Muscle layer of colon (tissue), 2 donors: ENCODE measurements at regions not wholly inside any gene's neighbourhood (a gene's known extent, or its start where the extent isn't known, plus 50 kb on each side); places are given as distances from the start of the nearest gene placed in this dataset.
"Not testable (repeated sequence)": the region's sequence is repeated elsewhere in the genome, so short reads cannot be mapped to it uniquely, and the experiment has no call there.

Experiments
- H3K27ac ChIP-seq: one replicate; pipeline ENCODE4 v1.7.0; 2013; ENCODE audit warnings: low read depth, mild to moderate bottlenecking, low read length, moderate library complexity
- H3K27me3 ChIP-seq, 2 donors: one replicate each; pipeline ENCODE4 v1.7.0; 2013; ENCODE audit warnings: low read length in 2 of 2, mild to moderate bottlenecking in 2 of 2; ENCODE audit not compliant: insufficient read depth in 2 of 2, control insufficient read depth in 1 of 2
- H3K36me3 ChIP-seq: one replicate; pipeline ENCODE4 v1.7.0; 2013; ENCODE audit warnings: mild to moderate bottlenecking, low read length; ENCODE audit not compliant: insufficient read depth
- H3K4me1 ChIP-seq: one replicate; pipeline ENCODE4 v1.7.0; 2013; ENCODE audit warnings: mild to moderate bottlenecking, low read length; ENCODE audit not compliant: insufficient read depth
- H3K4me3 ChIP-seq, 2 donors: one replicate each; pipeline ENCODE4 v1.7.0; 2013; ENCODE audit warnings: low read length in 2 of 2, low read depth in 1 of 2, mild to moderate bottlenecking in 1 of 2, moderate library complexity in 1 of 2
- H3K9ac ChIP-seq: one replicate; pipeline ENCODE4 v1.7.0; 2013; ENCODE audit warnings: low read length
- H3K9me3 ChIP-seq: one replicate; pipeline ENCODE4 v1.7.0; 2013; ENCODE audit warnings: mild to moderate bottlenecking, low read length
- donor health status: abdominal sarcoma.
- donor health status: Adenocarcinoma of cecum.

DNA sequence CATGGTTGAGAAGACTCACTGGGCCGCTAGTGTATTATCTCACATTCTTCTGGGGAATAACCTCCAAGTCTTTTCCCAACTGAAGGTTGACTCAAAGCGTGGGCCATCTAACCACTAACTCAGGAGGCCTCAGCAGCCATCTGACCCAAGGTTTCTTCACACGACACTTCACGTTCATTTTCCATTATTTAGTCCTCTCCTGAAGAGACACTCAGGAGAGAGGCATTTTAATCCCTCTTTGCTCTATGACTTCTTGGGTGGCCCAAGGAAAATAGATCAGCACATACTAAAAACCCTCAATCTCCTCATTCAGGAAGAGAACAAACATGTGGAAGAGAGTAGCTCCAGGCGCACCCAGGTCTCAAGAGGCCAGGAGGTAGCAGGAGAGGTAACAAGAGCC, 252.8 kb upstream of the FOXF1 start:
- Histone ChIP-seq H3K9ac (no peak overlapping the region), H3K4me1 (no peaks in the 10 kb centered on the region), H3K36me3 (no peaks in the 10 kb centered on the region), H3K27ac (no peak overlapping the region), H3K4me3 (no peak overlapping the region), H3K9me3 (no peaks in the 10 kb centered on the region), H3K27me3 (no peaks in the 10 kb centered on the region)

DNA sequence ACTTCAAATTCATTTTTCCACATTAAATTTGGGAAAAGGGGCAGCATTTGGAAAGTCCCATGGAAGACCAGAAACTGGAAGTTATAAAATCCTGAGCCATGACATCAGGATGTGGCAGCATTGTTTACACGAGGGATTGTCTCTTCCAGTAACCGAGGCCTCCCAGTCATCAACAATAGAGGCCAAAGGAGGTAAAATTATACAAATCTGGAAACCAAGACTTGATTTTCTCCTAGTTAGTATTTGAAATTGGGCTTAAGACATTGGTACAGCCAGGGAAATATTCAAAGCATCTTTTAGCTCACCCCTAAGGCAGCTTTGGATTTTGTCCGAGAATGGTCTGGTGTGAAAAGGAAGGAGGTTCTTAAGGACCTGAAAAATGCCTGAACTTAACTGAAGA, 251.6 kb upstream of the FOXF1 start:
- no peaks in the 10 kb centered on the region for H3K36me3 ChIP-seq
- peak overlapping the region; percentile 10 for H3K27ac ChIP-seq
- H3K4me3 ChIP-seq: no peak overlapping the region
- no peaks in the 10 kb centered on the region for H3K27me3 ChIP-seq
- no peaks in the 10 kb centered on the region for H3K9me3 ChIP-seq
- no peaks in the 10 kb centered on the region for H3K4me1 ChIP-seq
- no peak overlapping the region for H3K9ac ChIP-seq

DNA sequence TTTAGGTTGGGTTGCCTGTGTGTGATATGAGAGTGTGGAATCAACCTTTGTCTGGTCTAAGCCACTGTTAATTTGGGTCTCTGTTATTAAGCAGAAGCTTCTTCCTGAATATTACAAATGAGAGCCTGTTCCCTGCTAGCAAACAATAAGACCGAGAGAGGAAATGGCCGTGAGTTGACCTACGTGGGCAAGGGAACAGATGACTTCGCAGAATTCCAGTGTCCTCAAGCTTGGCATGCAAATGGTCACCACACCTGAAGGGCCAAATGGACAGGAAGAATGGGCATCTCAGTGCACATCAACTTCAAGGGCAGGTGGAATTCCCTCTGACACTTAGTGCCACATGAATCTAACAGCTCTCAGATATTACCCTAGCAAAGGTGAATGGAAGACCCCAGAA, 250.8 kb upstream of the FOXF1 start:
- H3K9me3 ChIP-seq: no peaks in the 10 kb centered on the region
- H3K27ac ChIP-seq: peak overlapping the region; percentile 10
- no peak overlapping the region for H3K4me3 ChIP-seq
- no peaks in the 10 kb centered on the region for H3K36me3 ChIP-seq
- H3K9ac ChIP-seq: no peak overlapping the region
- H3K27me3 ChIP-seq: no peaks in the 10 kb centered on the region
- H3K4me1 ChIP-seq: no peaks in the 10 kb centered on the region

DNA sequence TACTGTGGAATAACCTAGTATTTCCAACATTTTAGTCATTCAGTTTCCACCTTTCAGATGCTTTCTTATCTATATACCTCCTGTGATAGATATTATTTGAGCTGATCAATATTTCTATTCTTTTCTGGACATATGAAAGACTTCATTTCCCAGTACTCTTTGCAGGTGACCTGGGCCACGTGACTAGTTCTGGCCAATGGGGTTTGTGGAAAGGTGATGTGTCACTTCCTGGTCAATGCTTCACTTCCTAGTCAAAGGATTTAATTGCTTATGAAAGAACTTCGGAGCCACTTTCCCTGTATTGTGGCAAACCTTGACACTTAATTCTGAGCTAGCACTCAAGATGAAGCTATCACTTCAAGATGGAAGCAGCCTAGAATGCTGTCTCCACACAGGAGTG, 248.9 kb upstream of the FOXF1 start:
- Histone ChIP-seq H3K27ac (no peak overlapping the region), H3K4me1 (no peaks in the 10 kb centered on the region), H3K27me3 (no peaks in the 10 kb centered on the region), H3K9ac (no peak overlapping the region), H3K36me3 (no peaks in the 10 kb centered on the region), H3K4me3 (no peak overlapping the region), H3K9me3 (no peaks in the 10 kb centered on the region)

DNA sequence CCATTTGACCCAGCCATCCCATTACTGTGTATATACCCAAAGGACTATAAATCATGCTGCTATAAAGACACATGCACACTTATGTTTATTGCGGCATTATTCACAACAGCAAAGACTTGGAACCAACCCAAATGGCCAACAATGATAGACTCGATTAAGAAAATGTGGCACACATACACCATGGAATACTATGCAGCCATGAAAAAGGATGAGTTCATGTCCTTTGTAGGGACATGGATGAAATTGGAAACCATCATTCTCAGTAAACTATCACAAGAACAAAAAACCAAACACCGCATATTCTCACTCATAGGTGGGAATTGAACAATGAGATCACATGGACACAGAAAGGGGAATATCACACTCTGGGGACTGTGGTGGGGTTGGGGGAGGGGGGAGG, 242.7 kb upstream of the FOXF1 start:
- H3K4me3 ChIP-seq, H3K9me3 ChIP-seq, H3K9ac ChIP-seq, H3K36me3 ChIP-seq, H3K27me3 ChIP-seq, H3K27ac ChIP-seq: not testable (repeated sequence)
- peaks cover 22% of the 10 kb centered on the region for H3K4me1 ChIP-seq

DNA sequence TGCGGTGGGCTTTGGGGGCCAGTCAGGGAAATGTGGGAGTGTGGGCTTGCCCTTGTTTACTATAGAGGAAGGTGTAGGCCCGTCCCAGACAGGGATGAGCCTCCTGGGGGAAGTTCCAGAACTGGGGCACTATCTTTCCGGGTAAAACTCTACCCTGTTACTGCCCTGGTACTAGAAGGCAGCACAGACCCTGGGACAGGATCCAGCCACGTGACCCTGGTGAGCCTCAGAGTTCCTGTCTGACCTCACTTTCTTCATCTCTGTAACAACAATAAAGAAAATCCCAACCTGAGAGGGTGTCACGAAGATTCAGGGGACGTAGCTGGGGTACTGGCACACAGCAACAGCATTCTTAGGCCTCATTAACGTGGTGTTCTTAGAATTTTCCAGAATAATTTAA, 239.6 kb upstream of the FOXF1 start:
- no peaks in the 10 kb centered on the region for H3K9me3 ChIP-seq
- no peaks in the 10 kb centered on the region for H3K36me3 ChIP-seq
- H3K27me3 ChIP-seq: no peaks in the 10 kb centered on the region
- peak overlapping the region; percentile 72 for H3K27ac ChIP-seq
- peaks cover 22% of the 10 kb centered on the region for H3K4me1 ChIP-seq
- no peak overlapping the region for H3K4me3 ChIP-seq
- H3K9ac ChIP-seq: no peak overlapping the region

DNA sequence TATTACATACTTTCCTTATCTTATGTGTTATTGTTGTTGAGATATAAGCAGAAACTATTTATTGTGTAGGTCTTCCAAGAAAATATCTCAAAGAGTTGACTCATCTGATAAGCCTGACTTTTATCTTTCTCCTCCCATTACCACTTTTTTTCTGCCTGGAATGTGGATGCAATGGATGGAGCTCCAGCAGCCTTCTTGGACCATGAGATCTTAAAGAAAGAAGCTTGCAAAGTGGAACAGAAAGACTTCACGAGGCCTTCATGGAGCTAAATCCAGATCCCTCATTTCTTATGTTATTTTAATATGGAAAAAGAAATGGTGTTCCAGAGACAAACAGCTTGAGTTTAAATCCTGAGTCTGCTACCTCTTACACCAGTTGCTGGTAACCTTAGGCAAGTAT, 237.6 kb upstream of the FOXF1 start:
- no peaks in the 10 kb centered on the region for H3K27me3 ChIP-seq
- no peak overlapping the region for H3K9ac ChIP-seq
- H3K36me3 ChIP-seq: no peaks in the 10 kb centered on the region
- H3K9me3 ChIP-seq: no peaks in the 10 kb centered on the region
- peaks cover 22% of the 10 kb centered on the region for H3K4me1 ChIP-seq
- no peak overlapping the region for H3K4me3 ChIP-seq
- no peak overlapping the region for H3K27ac ChIP-seq

DNA sequence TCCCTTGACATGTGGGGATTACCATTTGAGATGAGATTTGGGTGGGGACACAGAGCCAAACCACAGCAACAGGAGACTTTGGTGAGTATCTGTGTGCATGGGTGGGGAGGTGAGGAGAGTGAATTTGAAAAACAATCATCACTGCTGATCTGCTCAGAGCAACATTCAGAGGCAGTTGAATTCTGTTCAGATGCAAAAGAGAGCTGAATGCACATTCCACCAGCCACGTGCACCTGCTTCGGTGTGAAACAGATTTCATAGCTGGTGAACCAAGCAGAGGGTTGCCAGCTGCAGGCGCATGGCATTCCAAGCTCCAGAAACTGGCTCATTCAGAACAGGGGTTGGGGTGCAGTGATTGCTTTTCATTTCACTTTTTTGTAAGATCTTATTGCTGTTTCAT, 233.1 kb upstream of the FOXF1 start:
- Histone ChIP-seq H3K27ac (no peak overlapping the region), H3K27me3 (no peaks in the 10 kb centered on the region), H3K4me1 (peaks cover 11% of the 10 kb centered on the region), H3K9ac (no peak overlapping the region), H3K4me3 (no peak overlapping the region), H3K36me3 (no peaks in the 10 kb centered on the region), H3K9me3 (no peaks in the 10 kb centered on the region)

DNA sequence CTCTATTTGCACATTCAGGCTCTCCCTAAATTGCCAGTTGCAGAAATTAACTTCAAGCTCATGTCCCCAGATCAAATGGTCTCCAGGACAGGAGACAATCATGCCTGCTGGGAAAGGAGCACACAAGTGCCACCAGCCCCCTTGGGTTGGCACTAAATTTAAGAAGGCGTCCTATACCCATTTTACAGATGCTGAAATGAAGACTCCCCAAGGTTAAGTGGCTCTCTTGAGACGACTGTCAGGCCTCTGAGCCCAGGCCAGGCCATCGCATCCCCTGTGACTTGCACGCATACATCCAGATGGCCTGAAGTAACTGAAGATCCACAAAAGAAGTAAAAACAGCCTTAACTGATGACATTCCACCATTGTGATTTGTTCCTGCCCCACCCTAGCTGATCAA, 232.5 kb upstream of the FOXF1 start:
- H3K9me3 ChIP-seq, H3K36me3 ChIP-seq, H3K4me3 ChIP-seq, H3K27ac ChIP-seq, H3K9ac ChIP-seq, H3K27me3 ChIP-seq: not testable (repeated sequence)
- peaks cover 11% of the 10 kb centered on the region for H3K4me1 ChIP-seq

DNA sequence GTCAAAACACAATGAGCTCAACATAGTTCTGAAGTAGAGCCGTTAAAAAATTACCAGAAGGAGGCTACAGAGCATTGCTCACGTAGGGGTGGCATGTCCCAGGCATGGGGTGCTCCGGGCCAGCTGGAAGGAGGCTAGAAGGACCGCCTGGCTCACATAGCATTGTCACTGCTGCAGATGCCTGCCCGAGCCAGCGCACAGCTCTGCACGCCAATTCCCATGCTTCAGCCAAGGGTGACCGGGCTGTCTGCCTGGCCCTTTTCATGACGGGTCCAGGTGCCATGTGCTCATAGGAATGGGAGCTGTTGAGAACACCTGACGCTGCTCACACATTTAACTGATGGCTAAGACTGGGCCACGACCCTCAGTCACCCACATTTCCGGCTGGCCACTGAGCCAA, 228.9 kb upstream of the FOXF1 start:
- H3K27ac ChIP-seq: no peak overlapping the region
- H3K4me1 ChIP-seq: peaks cover 18% of the 10 kb centered on the region
- H3K36me3 ChIP-seq: no peaks in the 10 kb centered on the region
- H3K9ac ChIP-seq: no peak overlapping the region
- H3K9me3 ChIP-seq: no peaks in the 10 kb centered on the region
- H3K27me3 ChIP-seq: no peaks in the 10 kb centered on the region
- H3K4me3 ChIP-seq: no peak overlapping the region

DNA sequence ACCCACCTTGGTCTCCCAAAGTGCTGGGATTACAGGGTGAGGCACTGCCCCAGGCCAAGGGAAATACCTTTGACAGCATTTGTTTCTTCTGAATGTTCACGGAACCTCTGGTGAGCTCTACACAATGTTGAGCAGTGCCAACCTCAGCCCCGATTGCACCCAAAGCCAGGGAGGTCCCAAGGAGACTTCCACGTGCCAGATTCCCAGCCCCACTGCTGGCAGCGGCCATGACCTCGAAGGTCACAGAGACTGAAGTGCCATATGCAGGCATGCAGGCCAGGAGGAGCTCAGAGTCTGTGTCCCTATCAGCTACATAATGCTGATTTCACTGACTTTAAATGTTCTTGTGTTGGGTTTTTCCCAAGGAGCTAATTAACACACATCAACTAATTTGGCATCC, 226.4 kb upstream of the FOXF1 start:
- no peaks in the 10 kb centered on the region for H3K9me3 ChIP-seq
- H3K9ac ChIP-seq: no peak overlapping the region
- H3K4me3 ChIP-seq: no peak overlapping the region
- H3K27ac ChIP-seq: no peak overlapping the region
- H3K27me3 ChIP-seq: peaks cover 6 to 10% of the 10 kb centered on the region in 2 donors
- H3K36me3 ChIP-seq: no peaks in the 10 kb centered on the region
- H3K4me1 ChIP-seq: peaks cover 18% of the 10 kb centered on the region

DNA sequence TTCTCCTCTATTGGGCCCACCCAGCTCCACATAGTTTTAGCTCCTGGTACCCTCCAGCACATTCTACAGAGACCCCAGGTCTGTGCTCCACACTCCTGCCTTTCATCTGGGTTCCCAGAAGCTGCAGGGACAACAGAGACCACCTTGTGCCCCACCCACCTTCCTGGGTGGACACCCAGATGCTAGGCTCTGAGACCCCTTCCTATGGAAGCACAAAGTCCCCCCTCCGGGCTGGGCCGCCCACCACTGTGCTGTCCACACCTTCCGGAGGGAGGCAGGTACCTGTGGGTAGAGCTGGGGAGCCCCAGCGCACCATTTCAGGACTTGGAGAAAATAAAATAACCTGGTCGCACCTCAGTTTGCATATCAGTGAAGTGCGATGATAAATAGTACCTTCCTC, 224.9 kb upstream of the FOXF1 start:
- Histone ChIP-seq H3K4me1 (peaks cover 18% of the 10 kb centered on the region), H3K36me3 (no peaks in the 10 kb centered on the region), H3K4me3 (no peak overlapping the region), H3K9me3 (no peaks in the 10 kb centered on the region), H3K27ac (no peak overlapping the region), H3K27me3 (peaks cover 6 to 10% of the 10 kb centered on the region in 2 donors), H3K9ac (no peak overlapping the region)
